LNCAP (cell line): ENCODE measurements at regions not wholly inside any gene's neighbourhood (a gene's known extent, or its start where the extent isn't known, plus 50 kb on each side); places are given as distances from the start of the nearest gene placed in this dataset.

Experiments used
- TF ChIP-seq, protein P1 (sequence below): fragments of 450-650 bp; IDR thresholded peaks from 2 replicates; pipeline ENCODE4 v1.5.1; 2017; ENCODE audit warnings: mild to moderate bottlenecking

- TF ChIP-seq, protein P1, sequence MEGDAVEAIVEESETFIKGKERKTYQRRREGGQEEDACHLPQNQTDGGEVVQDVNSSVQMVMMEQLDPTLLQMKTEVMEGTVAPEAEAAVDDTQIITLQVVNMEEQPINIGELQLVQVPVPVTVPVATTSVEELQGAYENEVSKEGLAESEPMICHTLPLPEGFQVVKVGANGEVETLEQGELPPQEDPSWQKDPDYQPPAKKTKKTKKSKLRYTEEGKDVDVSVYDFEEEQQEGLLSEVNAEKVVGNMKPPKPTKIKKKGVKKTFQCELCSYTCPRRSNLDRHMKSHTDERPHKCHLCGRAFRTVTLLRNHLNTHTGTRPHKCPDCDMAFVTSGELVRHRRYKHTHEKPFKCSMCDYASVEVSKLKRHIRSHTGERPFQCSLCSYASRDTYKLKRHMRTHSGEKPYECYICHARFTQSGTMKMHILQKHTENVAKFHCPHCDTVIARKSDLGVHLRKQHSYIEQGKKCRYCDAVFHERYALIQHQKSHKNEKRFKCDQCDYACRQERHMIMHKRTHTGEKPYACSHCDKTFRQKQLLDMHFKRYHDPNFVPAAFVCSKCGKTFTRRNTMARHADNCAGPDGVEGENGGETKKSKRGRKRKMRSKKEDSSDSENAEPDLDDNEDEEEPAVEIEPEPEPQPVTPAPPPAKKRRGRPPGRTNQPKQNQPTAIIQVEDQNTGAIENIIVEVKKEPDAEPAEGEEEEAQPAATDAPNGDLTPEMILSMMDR = no peak
Measured at GRCh38 chr13:37460166-37460565, 138.4 kb downstream of the POSTN start.

- TF ChIP-seq, protein P1 = no peak
Measured at GRCh38 chr13:37457612-37458011, 141.0 kb downstream of the POSTN start.

GRCh38 chr13:37456506-37456905, 142.1 kb downstream of the POSTN start:
- TF ChIP-seq, protein P1 = no peak

GRCh38 chr13:37456041-37456440, 142.5 kb downstream of the POSTN start:
- TF ChIP-seq, protein P1 = no peak

GRCh38 chr13:37453246-37453645, 145.3 kb downstream of the POSTN start:
- TF ChIP-seq, protein P1 = no peak

GRCh38 chr13:37450276-37450675, 148.3 kb downstream of the POSTN start:
- TF ChIP-seq, protein P1 = no peak

GRCh38 chr13:37448153-37448552, 150.4 kb downstream of the POSTN start:
- TF ChIP-seq, protein P1 = no peak

DNA sequence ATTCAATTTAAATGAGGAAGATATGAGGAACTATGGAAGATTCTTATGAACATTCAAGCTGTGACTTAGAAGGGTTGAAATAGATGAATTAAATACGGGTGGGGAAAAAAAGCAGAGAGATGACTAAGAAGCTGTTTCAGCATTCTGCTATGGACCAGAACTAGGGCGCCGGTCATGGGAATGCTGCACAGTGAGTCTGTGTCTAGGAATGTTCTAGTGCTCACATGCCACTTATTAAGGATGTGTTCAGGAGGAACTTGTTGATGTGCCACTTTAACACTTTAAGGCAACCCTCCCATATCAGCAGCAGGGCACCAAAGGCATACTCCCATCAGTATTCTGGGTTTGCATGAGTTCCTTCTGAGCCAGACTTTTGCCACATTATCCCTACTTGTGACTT, 152.1 kb downstream of the POSTN start:
- TF ChIP-seq, protein P1 = no peak
